ENCODE measurements at regions not wholly inside any gene's neighbourhood (a gene's known extent, or its start where the extent isn't known, plus 50 kb on each side); places are given as distances from the start of the nearest gene placed in this dataset.

- Histone ChIP-seq H3K36me3 (ENCODE audit: control insufficient read depth, low read length) (no peaks in the 10 kb centered on the region), H3K79me2 (ENCODE audit: control insufficient read depth, low read length) (no peaks in the 10 kb centered on the region), H4K20me1 (ENCODE audit: control insufficient read depth, insufficient read depth, low read depth, low read length) (no peaks in the 10 kb centered on the region), H3K27ac (ENCODE audit: low read depth, low read length) (no peak overlapping the region), H3K27me3 (ENCODE audit: control insufficient read depth, low read length) (no peaks in the 10 kb centered on the region), H3K9me2 (replicated peaks; ENCODE audit: control insufficient read depth, low read length) (no peaks in the 10 kb centered on the region), H3K4me1 (ENCODE audit: control insufficient read depth, low read length) (no peaks in the 10 kb centered on the region), H3K4me2 (ENCODE audit: low read length) (no peak overlapping the region), H3K4me3 (ENCODE audit: low read length) (no peak overlapping the region), H3K9me3 (ENCODE audit: control insufficient read depth, insufficient read depth, low read length) (no peaks in the 10 kb centered on the region), H3F3A (ENCODE audit: control insufficient read depth, insufficient read depth) (no peaks in the 10 kb centered on the region)
- TF ChIP-seq EZH2phosphoT487 (IDR thresholded peaks at IDR 0.05; ENCODE audit: borderline replicate concordance, low read length) (no peak), CTCF (IDR thresholded peaks at IDR 0.05; ENCODE audit: low read depth, low read length, poor library complexity, severe bottlenecking) (no peak)
Measured at GRCh38 chr9:18015116-18015515, 436.2 kb downstream of the SH3GL2 start.

- no peaks in the 10 kb centered on the region for H3K9me3 ChIP-seq (ENCODE audit: control insufficient read depth, insufficient read depth, low read length)
- no peak for TF ChIP-seq EZH2phosphoT487 (IDR thresholded peaks at IDR 0.05; ENCODE audit: borderline replicate concordance, low read length)
- no peak for TF ChIP-seq CTCF (IDR thresholded peaks at IDR 0.05; ENCODE audit: low read depth, low read length, poor library complexity, severe bottlenecking)
- no peaks in the 10 kb centered on the region for H4K20me1 ChIP-seq (ENCODE audit: control insufficient read depth, insufficient read depth, low read depth, low read length)
- no peaks in the 10 kb centered on the region for H3K9me2 ChIP-seq (replicated peaks; ENCODE audit: control insufficient read depth, low read length)
- no peaks in the 10 kb centered on the region for H3K79me2 ChIP-seq (ENCODE audit: control insufficient read depth, low read length)
- H3F3A ChIP-seq (ENCODE audit: control insufficient read depth, insufficient read depth): no peaks in the 10 kb centered on the region
- H3K4me1 ChIP-seq (ENCODE audit: control insufficient read depth, low read length): no peaks in the 10 kb centered on the region
- H3K27ac ChIP-seq (ENCODE audit: low read depth, low read length): no peak overlapping the region
- H3K27me3 ChIP-seq (ENCODE audit: control insufficient read depth, low read length): no peaks in the 10 kb centered on the region
- H3K36me3 ChIP-seq (ENCODE audit: control insufficient read depth, low read length): no peaks in the 10 kb centered on the region
- no peak overlapping the region for H3K4me2 ChIP-seq (ENCODE audit: low read length)
- H3K4me3 ChIP-seq (ENCODE audit: low read length): no peak overlapping the region
Measured at GRCh38 chr9:18017136-18017535, 438.3 kb downstream of the SH3GL2 start.

- no peaks in the 10 kb centered on the region for H3K36me3 ChIP-seq (ENCODE audit: control insufficient read depth, low read length)
- H3K27me3 ChIP-seq (ENCODE audit: control insufficient read depth, low read length): no peaks in the 10 kb centered on the region
- H3K9me2 ChIP-seq (replicated peaks; ENCODE audit: control insufficient read depth, low read length): no peaks in the 10 kb centered on the region
- no peak overlapping the region for H3K27ac ChIP-seq (ENCODE audit: low read depth, low read length)
- H3K79me2 ChIP-seq (ENCODE audit: control insufficient read depth, low read length): no peaks in the 10 kb centered on the region
- H3K4me3 ChIP-seq (ENCODE audit: low read length): no peak overlapping the region
- H3K4me2 ChIP-seq (ENCODE audit: low read length): no peak overlapping the region
- no peaks in the 10 kb centered on the region for H3F3A ChIP-seq (ENCODE audit: control insufficient read depth, insufficient read depth)
- no peaks in the 10 kb centered on the region for H3K4me1 ChIP-seq (ENCODE audit: control insufficient read depth, low read length)
- no peaks in the 10 kb centered on the region for H4K20me1 ChIP-seq (ENCODE audit: control insufficient read depth, insufficient read depth, low read depth, low read length)
- no peak for TF ChIP-seq CTCF (IDR thresholded peaks at IDR 0.05; ENCODE audit: low read depth, low read length, poor library complexity, severe bottlenecking)
- TF ChIP-seq EZH2phosphoT487 (IDR thresholded peaks at IDR 0.05; ENCODE audit: borderline replicate concordance, low read length): no peak
- no peaks in the 10 kb centered on the region for H3K9me3 ChIP-seq (ENCODE audit: control insufficient read depth, insufficient read depth, low read length)
Measured at GRCh38 chr9:18018221-18018620, 439.4 kb downstream of the SH3GL2 start.

- no peak for TF ChIP-seq EZH2phosphoT487 (IDR thresholded peaks at IDR 0.05; ENCODE audit: borderline replicate concordance, low read length)
- no peak for TF ChIP-seq CTCF (IDR thresholded peaks at IDR 0.05; ENCODE audit: low read depth, low read length, poor library complexity, severe bottlenecking)
- no peaks in the 10 kb centered on the region for H3F3A ChIP-seq (ENCODE audit: control insufficient read depth, insufficient read depth)
- no peaks in the 10 kb centered on the region for H3K4me1 ChIP-seq (ENCODE audit: control insufficient read depth, low read length)
- no peaks in the 10 kb centered on the region for H3K36me3 ChIP-seq (ENCODE audit: control insufficient read depth, low read length)
- no peaks in the 10 kb centered on the region for H3K9me3 ChIP-seq (ENCODE audit: control insufficient read depth, insufficient read depth, low read length)
- H3K27me3 ChIP-seq (ENCODE audit: control insufficient read depth, low read length): no peaks in the 10 kb centered on the region
- no peak overlapping the region for H3K27ac ChIP-seq (ENCODE audit: low read depth, low read length)
- H3K4me2 ChIP-seq (ENCODE audit: low read length): no peak overlapping the region
- H3K79me2 ChIP-seq (ENCODE audit: control insufficient read depth, low read length): no peaks in the 10 kb centered on the region
- no peak overlapping the region for H3K4me3 ChIP-seq (ENCODE audit: low read length)
- no peaks in the 10 kb centered on the region for H4K20me1 ChIP-seq (ENCODE audit: control insufficient read depth, insufficient read depth, low read depth, low read length)
- H3K9me2 ChIP-seq (replicated peaks; ENCODE audit: control insufficient read depth, low read length): no peaks in the 10 kb centered on the region
Measured at GRCh38 chr9:18018661-18019060, 439.8 kb downstream of the SH3GL2 start.

Data from DOHH2 (cell line).